Small intestine (tissue), 7 donors: ENCODE measurements at regions not wholly inside any gene's neighbourhood (a gene's known extent, or its start where the extent isn't known, plus 50 kb on each side); places are given as distances from the start of the nearest gene placed in this dataset.
A peak's percentile ranks its signal among the peaks of the same experiment; 100 is the strongest.

ENCODE experiments used
- DNase-seq, 2 donors: peaks; one replicate each; pipeline versions ENCODE4 v3.0.0 to v3.0.0-alpha.2; 2013
- FAIRE-seq: peaks from 2 replicates; lab custom pipeline; 2012; peaks lifted over from hg19 to GRCh38; lab: Jason Lieb, UNC
- H3K27ac ChIP-seq, 3 donors: one replicate each; pipeline ENCODE4 v1.5.1; 2013; ENCODE audit warnings: low read length in 2 of 3, mild to moderate bottlenecking in 2 of 3, control low read depth in 1 of 3, inconsistent platforms in 1 of 3, low read depth in 1 of 3, moderate library complexity in 1 of 3
- H3K27me3 ChIP-seq, 3 donors: one replicate each; pipeline ENCODE4 v1.6.1; 2013; ENCODE audit warnings: low read length in 3 of 3, inconsistent platforms in 1 of 3; ENCODE audit not compliant: control insufficient read depth in 3 of 3, insufficient read depth in 3 of 3
- H3K36me3 ChIP-seq, 3 donors: one replicate each; pipeline ENCODE4 v1.6.1; 2013; ENCODE audit warnings: low read length in 3 of 3, inconsistent platforms in 1 of 3, low read depth in 1 of 3, mild to moderate bottlenecking in 1 of 3, moderate library complexity in 1 of 3; ENCODE audit not compliant: control insufficient read depth in 3 of 3, insufficient read depth in 2 of 3
- H3K4me1 ChIP-seq, 3 donors: one replicate each; pipeline ENCODE4 v1.6.1; 2013; ENCODE audit warnings: low read length in 2 of 3, inconsistent platforms in 1 of 3, low read depth in 1 of 3, mild to moderate bottlenecking in 1 of 3, moderate library complexity in 1 of 3; ENCODE audit not compliant: control insufficient read depth in 3 of 3, insufficient read depth in 2 of 3
- H3K4me3 ChIP-seq, 3 donors: one replicate each; pipeline ENCODE4 v1.5.1; 2013; ENCODE audit warnings: low read length in 3 of 3, control low read depth in 1 of 3, inconsistent platforms in 1 of 3, low read depth in 1 of 3, mild to moderate bottlenecking in 1 of 3, moderate library complexity in 1 of 3
- H3K9me3 ChIP-seq, 2 donors: one replicate each; pipeline ENCODE4 v1.6.1; 2013; ENCODE audit warnings: low read depth in 1 of 2, low read length in 1 of 2; ENCODE audit not compliant: control insufficient read depth in 2 of 2, insufficient read depth in 1 of 2
- WGBS, 3 donors: extraction: QIAGEN DNeasy Blood & Tissue Kit; methylation state at CpG; one replicate each; pipeline ENCODE4 v1.1.7; 2013; 5-methylcytosine and 5-hydroxymethylcytosine counted together
- donor health status: healthy with polysubstance abuse.
- donor health status: control.
- donor health status: control.
- donor health status: Bipolar disorder and iron deficiency.
- donor health status: healthy.

- no peak for DNase-seq
Observed at GRCh38 chr20:22342410-22342809, 242.0 kb downstream of the FOXA2 start.

GRCh38 chr20:22341508-22341907, 242.9 kb downstream of the FOXA2 start:
- DNase-seq (no peak), FAIRE-seq (no peak)
- Histone ChIP-seq H3K4me1 (no peaks in the 10 kb centered on the region), H3K4me3 (no peak overlapping the region), H3K36me3 (no peaks in the 10 kb centered on the region), H3K27ac (no peak overlapping the region), H3K27me3 (peaks cover 0 to 9% (median 0%) of the 10 kb centered on the region in 3 donors), H3K9me3 (no peaks in the 10 kb centered on the region)
- WGBS, 3 donors = 55 to 74% (median 71%) methylated on average over 6 of the region's 6 CpGs

More at GRCh38 chr20:22342410-22342809, 242.0 kb downstream of the FOXA2 start:
- Histone ChIP-seq H3K4me3 (no peak overlapping the region), H3K36me3 (no peaks in the 10 kb centered on the region), H3K27me3 (peaks cover 0 to 9% (median 0%) of the 10 kb centered on the region in 3 donors), H3K4me1 (no peaks in the 10 kb centered on the region), H3K27ac (no peak overlapping the region), H3K9me3 (no peaks in the 10 kb centered on the region)
- FAIRE-seq = no peak
- WGBS, 3 donors = 77 to 82% (median 81%) methylated on average over 4 of the region's 4 CpGs

DNA sequence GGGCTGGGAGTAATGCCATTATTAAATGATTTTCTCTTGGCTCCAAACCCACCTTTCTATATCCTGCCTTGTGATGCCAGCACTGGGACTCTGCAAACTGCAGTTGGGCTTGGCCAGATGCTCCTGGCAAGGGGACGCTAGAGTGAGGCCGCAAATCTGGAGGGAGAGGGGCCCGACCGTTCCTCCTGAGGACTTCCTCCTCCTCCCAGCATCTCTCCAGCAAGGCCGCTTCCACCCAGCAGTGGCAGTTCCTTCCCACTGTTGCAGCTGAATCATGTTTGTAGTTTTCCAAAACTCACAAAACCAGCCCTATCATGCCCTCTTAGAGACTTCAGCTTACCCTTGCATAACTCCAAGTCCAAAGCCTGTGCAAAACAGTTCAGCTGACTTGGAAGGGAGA, 244.4 kb downstream of the FOXA2 start:
- FAIRE-seq = no peak

DNA sequence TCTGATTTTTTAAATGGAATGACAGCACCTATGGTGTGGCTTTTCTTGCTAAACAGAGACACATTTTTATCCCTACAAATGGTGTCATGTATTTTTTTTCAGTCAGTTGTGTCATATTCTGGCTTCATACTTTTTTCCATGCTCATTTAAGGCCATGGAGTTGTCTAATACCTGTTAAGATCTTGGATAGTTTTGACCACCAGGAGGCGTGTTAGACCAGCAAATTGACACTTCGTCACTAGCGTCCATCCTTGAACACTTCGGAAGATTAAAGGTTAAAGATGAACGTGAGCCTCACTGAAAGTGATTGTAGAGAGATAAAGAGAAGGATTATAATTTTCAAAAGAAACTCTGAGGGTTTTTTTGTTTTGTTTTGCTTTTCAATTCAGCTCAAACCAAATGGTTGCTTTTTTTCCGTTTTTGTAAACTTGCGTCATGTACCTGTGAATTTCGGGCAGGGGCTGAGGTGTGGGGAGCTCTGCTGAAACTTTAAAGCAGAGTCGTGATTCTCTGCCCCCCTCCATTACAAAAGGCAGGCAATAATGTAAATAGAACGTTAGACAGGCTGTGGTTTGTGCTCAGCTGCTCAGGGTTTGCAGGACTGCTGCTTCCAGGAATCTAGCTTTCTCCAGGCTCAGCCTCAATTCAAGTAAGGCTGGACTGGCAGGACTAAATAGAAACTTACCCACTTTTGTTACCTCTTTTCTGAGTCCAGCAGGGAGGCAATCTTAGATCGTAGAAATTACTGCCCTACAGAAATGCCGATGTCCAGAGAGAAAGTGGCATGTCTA, 245.1 kb downstream of the FOXA2 start:
- DNase-seq = peak; percentile 66 to 73
- FAIRE-seq = no peak
- H3K4me3 ChIP-seq = no peak overlapping the region

More for the DNA sequence above, 244.4 kb downstream of the FOXA2 start:
- DNase-seq = no peak
- Histone ChIP-seq H3K4me3 (no peak overlapping the region), H3K27ac (no peak overlapping the region), H3K27me3 (peaks cover 0 to 9% (median 0%) of the 10 kb centered on the region in 3 donors), H3K4me1 (no peaks in the 10 kb centered on the region), H3K36me3 (no peaks in the 10 kb centered on the region), H3K9me3 (no peaks in the 10 kb centered on the region)
- 61 to 69% (median 64%) methylated on average over 5 of the region's 5 CpGs for WGBS, 3 donors

GRCh38 chr20:22338140-22338708, 246.1 kb downstream of the FOXA2 start:
- DNase-seq (no peak), FAIRE-seq (no peak)
- H3K27ac ChIP-seq = no peak overlapping the region
- no peak overlapping the region for H3K4me3 ChIP-seq
- H3K36me3 ChIP-seq = no peaks in the 10 kb centered on the region
- no peaks in the 10 kb centered on the region for H3K9me3 ChIP-seq
- H3K4me1 ChIP-seq = no peaks in the 10 kb centered on the region
- peaks cover 0 to 9% (median 0%) of the 10 kb centered on the region in 3 donors for H3K27me3 ChIP-seq
- WGBS, 3 donors = 61 to 64% (median 61%) methylated on average over 6 of the region's 6 CpGs

More for the DNA sequence above, 245.1 kb downstream of the FOXA2 start:
- Histone ChIP-seq H3K9me3 (no peaks in the 10 kb centered on the region), H3K27me3 (peaks cover 0 to 9% (median 0%) of the 10 kb centered on the region in 3 donors), H3K4me1 (no peaks in the 10 kb centered on the region), H3K36me3 (no peaks in the 10 kb centered on the region), H3K27ac (no peak overlapping the region)
- WGBS, 3 donors = 29% methylated on average over 12 of the region's 12 CpGs

- Histone ChIP-seq H3K4me1 (no peaks in the 10 kb centered on the region), H3K27me3 (peaks cover 0 to 9% (median 0%) of the 10 kb centered on the region in 3 donors), H3K27ac (no peak overlapping the region), H3K4me3 (no peak overlapping the region), H3K36me3 (no peaks in the 10 kb centered on the region), H3K9me3 (no peaks in the 10 kb centered on the region)
- WGBS, 3 donors = 58 to 66% (median 63%) methylated on average over 4 of the region's 4 CpGs
- DNase-seq (no peak), FAIRE-seq (no peak)
Observed at GRCh38 chr20:22335210-22335609, 249.2 kb downstream of the FOXA2 start.

GRCh38 chr20:22333885-22334545, 250.4 kb downstream of the FOXA2 start:
- WGBS, 3 donors = 34 to 41% (median 39%) methylated on average over 19 of the region's 19 CpGs
- Histone ChIP-seq H3K27ac (no peak overlapping the region), H3K9me3 (no peaks in the 10 kb centered on the region), H3K27me3 (peaks cover 0 to 2% (median 0%) of the 10 kb centered on the region in 3 donors), H3K4me3 (no peak overlapping the region), H3K4me1 (no peaks in the 10 kb centered on the region), H3K36me3 (no peaks in the 10 kb centered on the region)
- no peak for FAIRE-seq
- peak; percentile 51 to 62 for DNase-seq

DNA sequence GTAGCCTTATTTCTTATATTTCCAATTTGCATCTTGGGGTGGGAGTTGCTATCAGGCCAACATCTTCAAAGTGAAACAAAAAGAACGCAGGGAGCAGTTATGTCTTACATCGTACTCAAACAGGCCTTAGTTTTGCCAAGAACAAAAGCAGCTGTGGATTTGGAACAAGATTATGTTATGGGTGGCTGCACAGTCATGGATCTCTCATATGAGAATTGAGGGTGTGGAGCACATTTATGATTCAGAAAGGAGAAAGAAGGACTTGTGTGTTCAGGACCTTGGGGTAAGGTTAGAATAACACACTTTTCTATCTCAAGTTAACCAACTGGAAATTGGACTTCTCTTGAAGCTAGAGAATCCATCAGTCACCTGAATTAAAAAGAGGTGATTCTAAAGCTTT, 259.9 kb downstream of the FOXA2 start:
- 57 to 62% (median 58%) methylated on average over 2 of the region's 2 CpGs for WGBS, 3 donors
- Histone ChIP-seq H3K4me3 (no peak overlapping the region), H3K27ac (no peak overlapping the region), H3K9me3 (no peaks in the 10 kb centered on the region), H3K36me3 (no peaks in the 10 kb centered on the region), H3K27me3 (peaks cover 0 to 2% (median 0%) of the 10 kb centered on the region in 3 donors), H3K4me1 (no peaks in the 10 kb centered on the region)
- DNase-seq (no peak), FAIRE-seq (no peak)
